PC-3 (cell line): ENCODE measurements at regions not wholly inside any gene's neighbourhood (a gene's known extent, or its start where the extent isn't known, plus 50 kb on each side); places are given as distances from the start of the nearest gene placed in this dataset.

ENCODE experiments used
- ATAC-seq: fragments of 200-7000 bp; cut with Tn5 transposase; 2 replicates; pipeline ENCODE4 v1.9.1; 2020; ENCODE audit warnings: mild to moderate bottlenecking, moderate library complexity
- BruUV-seq: library from RNA; stranded (reverse); fragments of 400-500 nt; replicated peaks from 2 replicates; lab custom pipeline; 2021; lab: Mats Ljungman, UMichigan
- CTCF ChIA-PET: fragments of 300-600 bp; sonication (Branson Sonifier 250); formaldehyde crosslinking; loops from one replicate; lab custom pipeline; 2022; ENCODE audit warnings: antibody characterized with exemption; lab: Charles Lee
- POLR2A ChIA-PET: fragments of 300-600 bp; sonication (Branson Sonifier 250); formaldehyde crosslinking; loops from one replicate; lab custom pipeline; 2022; ENCODE audit warnings: antibody characterized with exemption; ENCODE audit not compliant: unreplicated experiment; lab: Charles Lee
- DNase-seq: peaks from one replicate; pipeline ENCODE4 v3.0.0-alpha.2; 2015
- H2AFZ ChIP-seq: fragments of 300-600 bp; sonication (generic); 2 replicates; pipeline ENCODE4 v1.6.0; 2016; ENCODE audit warnings: antibody characterized with exemption, low read length
- H3F3A ChIP-seq: fragments of 300-600 bp; sonication (generic); one replicate; pipeline ENCODE4 v1.6.0; 2017; ENCODE audit warnings: antibody characterized with exemption, low read length, control low read depth, mild to moderate bottlenecking; ENCODE audit not compliant: unreplicated experiment
- H3K27ac ChIP-seq: fragments of 300-600 bp; sonication (generic); 2 replicates; pipeline ENCODE4 v1.5.1; 2016; ENCODE audit warnings: mild to moderate bottlenecking, low read length
- H3K27me3 ChIP-seq: fragments of 300-600 bp; sonication (generic); 2 replicates; pipeline ENCODE4 v1.6.1; 2016; ENCODE audit warnings: low read length, mixed read lengths
- H3K36me3 ChIP-seq: fragments of 300-600 bp; sonication (generic); 2 replicates; pipeline ENCODE4 v1.6.1; 2016; ENCODE audit warnings: low read depth, mixed run types, low read length, mixed read lengths
- H3K4me1 ChIP-seq: fragments of 300-600 bp; sonication (generic); 2 replicates; pipeline ENCODE4 v1.5.1; 2016; ENCODE audit warnings: low read length; ENCODE audit not compliant: insufficient read depth
- H3K4me2 ChIP-seq: fragments of 300-600 bp; sonication (generic); 2 replicates; pipeline ENCODE4 v1.6.0; 2016; ENCODE audit warnings: low read length
- H3K4me3 ChIP-seq: fragments of 300-600 bp; sonication (generic); 2 replicates; pipeline ENCODE4 v1.5.1; 2016; ENCODE audit warnings: mild to moderate bottlenecking, low read length, mixed read lengths
- H3K79me2 ChIP-seq: fragments of 300-600 bp; sonication (generic); 2 replicates; pipeline ENCODE4 v1.6.1; 2017; ENCODE audit warnings: low read length, mixed read lengths
- H3K9ac ChIP-seq: fragments of 300-600 bp; sonication (generic); 2 replicates; pipeline ENCODE4 v1.6.0; 2016; ENCODE audit warnings: mild to moderate bottlenecking, low read length
- H3K9me2 ChIP-seq: fragments of 300-600 bp; sonication (generic); replicated peaks from 2 replicates; pipeline ENCODE4 v1.6.1; 2016; ENCODE audit warnings: mixed run types, low read length, mixed read lengths
- H3K9me3 ChIP-seq: fragments of 300-600 bp; sonication (generic); 2 replicates; pipeline ENCODE4 v1.6.1; 2016; ENCODE audit warnings: low read length, mixed read lengths
- H4K20me1 ChIP-seq: fragments of 300-600 bp; sonication (generic); 2 replicates; pipeline ENCODE4 v1.6.1; 2016; ENCODE audit warnings: low read length, mixed read lengths
- EZH2 ChIP-seq: fragments of 300-600 bp; sonication (generic); IDR thresholded peaks from one replicate; pipeline ENCODE4 v1.6.1; 2017; ENCODE audit warnings: antibody characterized with exemption, mild to moderate bottlenecking, low read length; ENCODE audit not compliant: unreplicated experiment
- EZH2phosphoT487 ChIP-seq: fragments of 300-600 bp; sonication (generic); IDR thresholded peaks from 2 replicates; pipeline ENCODE4 v1.6.1; 2018; ENCODE audit warnings: mild to moderate bottlenecking, antibody characterized with exemption, low read length, borderline replicate concordance
- intact Hi-C: fragments of 100-400 bp; cut with micrococcal nuclease; formaldehyde crosslinking; loops from 2 replicates; pipeline ENCODE4 v1.9.0; 2023
- TF ChIP-seq, protein P1 (sequence below): fragments of 300-600 bp; sonication (generic); conservative IDR thresholded peaks from 2 replicates; pipeline ENCODE4 v1.5.1; 2017; ENCODE audit warnings: antibody characterized with exemption, low read depth, mild to moderate bottlenecking, low read length

DNA sequence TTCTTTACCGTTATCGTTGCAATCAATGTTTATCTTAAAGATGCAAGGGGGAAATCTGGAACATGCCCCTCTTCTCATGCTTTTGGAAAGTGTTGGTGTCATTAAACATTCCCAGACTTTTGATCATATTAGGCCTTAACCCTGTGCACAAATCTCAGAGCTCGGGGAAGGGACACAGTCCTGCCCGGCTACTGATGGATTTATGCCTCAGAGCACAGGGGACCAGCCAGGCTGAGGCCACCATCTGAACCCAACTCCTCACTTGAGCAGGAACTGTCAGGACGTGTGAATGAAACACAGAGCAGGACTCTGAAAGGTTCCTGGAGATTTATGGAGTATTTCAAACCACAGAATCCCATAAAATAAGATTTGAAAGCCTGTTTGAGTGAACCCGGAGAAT lies 132.0 kb upstream of the CXCL12 start:
- intact Hi-C loops = no loop called here
- Histone ChIP-seq H3K9me3 (no peaks in the 10 kb centered on the region), H2AFZ (no peak overlapping the region), H4K20me1 (no peaks in the 10 kb centered on the region), H3K9ac (no peak overlapping the region), H3K27ac (no peak overlapping the region), H3K9me2 (no peaks in the 10 kb centered on the region), H3K27me3 (0 out of 2 replicates have a peak, but pooled peaks cover 9% of the 10 kb centered on the region), H3K4me3 (no peak overlapping the region), H3K79me2 (no peaks in the 10 kb centered on the region), H3F3A (no peaks in the 10 kb centered on the region), H3K4me2 (no peak overlapping the region), H3K4me1 (no peaks in the 10 kb centered on the region), H3K36me3 (no peaks in the 10 kb centered on the region)
- no peak for TF ChIP-seq EZH2
- no peak for TF ChIP-seq EZH2phosphoT487
- TF ChIP-seq, protein P1, sequence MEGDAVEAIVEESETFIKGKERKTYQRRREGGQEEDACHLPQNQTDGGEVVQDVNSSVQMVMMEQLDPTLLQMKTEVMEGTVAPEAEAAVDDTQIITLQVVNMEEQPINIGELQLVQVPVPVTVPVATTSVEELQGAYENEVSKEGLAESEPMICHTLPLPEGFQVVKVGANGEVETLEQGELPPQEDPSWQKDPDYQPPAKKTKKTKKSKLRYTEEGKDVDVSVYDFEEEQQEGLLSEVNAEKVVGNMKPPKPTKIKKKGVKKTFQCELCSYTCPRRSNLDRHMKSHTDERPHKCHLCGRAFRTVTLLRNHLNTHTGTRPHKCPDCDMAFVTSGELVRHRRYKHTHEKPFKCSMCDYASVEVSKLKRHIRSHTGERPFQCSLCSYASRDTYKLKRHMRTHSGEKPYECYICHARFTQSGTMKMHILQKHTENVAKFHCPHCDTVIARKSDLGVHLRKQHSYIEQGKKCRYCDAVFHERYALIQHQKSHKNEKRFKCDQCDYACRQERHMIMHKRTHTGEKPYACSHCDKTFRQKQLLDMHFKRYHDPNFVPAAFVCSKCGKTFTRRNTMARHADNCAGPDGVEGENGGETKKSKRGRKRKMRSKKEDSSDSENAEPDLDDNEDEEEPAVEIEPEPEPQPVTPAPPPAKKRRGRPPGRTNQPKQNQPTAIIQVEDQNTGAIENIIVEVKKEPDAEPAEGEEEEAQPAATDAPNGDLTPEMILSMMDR = no peak
- POLR2A ChIA-PET = no interaction called here
- no TSS peak for BruUV-seq
- no peak for DNase-seq
- no peak for ATAC-seq
- CTCF ChIA-PET = no interaction called here

DNA sequence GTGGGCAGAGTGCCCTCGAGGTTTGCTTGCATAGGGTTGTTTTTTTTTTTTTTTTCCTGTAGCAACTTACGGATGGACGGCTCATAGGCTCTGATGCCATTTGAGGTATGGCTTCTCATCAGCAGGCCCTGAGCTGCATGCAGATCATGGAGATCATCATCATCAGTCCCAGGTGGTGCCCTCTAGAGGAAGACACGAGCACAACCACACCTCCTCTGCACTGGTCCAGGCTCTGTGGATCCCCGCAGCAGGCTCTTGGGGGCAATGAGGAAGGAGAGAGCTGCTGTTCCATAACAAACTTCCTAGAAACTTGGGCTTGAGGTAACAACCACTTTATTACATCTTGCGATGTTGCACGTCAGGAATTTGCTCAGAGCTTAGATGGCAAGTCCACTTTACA lies 132.7 kb upstream of the CXCL12 start:
- ChIA-PET CTCF (no interaction called here), POLR2A (no interaction called here)
- Histone ChIP-seq H3K9ac (no peak overlapping the region), H3K27ac (no peak overlapping the region), H3K4me3 (no peak overlapping the region), H2AFZ (no peak overlapping the region), H3K9me2 (no peaks in the 10 kb centered on the region), H3K4me1 (no peaks in the 10 kb centered on the region), H3K36me3 (no peaks in the 10 kb centered on the region), H3K9me3 (no peaks in the 10 kb centered on the region), H4K20me1 (no peaks in the 10 kb centered on the region), H3K4me2 (no peak overlapping the region), H3F3A (no peaks in the 10 kb centered on the region), H3K27me3 (0 out of 2 replicates have a peak, but pooled peaks cover 9% of the 10 kb centered on the region), H3K79me2 (no peaks in the 10 kb centered on the region)
- TF ChIP-seq, protein P1 = peak; percentile 58
- no peak for TF ChIP-seq EZH2
- intact Hi-C loops = no loop called here
- no peak for ATAC-seq
- peak; percentile 11 for DNase-seq
- BruUV-seq = no TSS peak

DNA sequence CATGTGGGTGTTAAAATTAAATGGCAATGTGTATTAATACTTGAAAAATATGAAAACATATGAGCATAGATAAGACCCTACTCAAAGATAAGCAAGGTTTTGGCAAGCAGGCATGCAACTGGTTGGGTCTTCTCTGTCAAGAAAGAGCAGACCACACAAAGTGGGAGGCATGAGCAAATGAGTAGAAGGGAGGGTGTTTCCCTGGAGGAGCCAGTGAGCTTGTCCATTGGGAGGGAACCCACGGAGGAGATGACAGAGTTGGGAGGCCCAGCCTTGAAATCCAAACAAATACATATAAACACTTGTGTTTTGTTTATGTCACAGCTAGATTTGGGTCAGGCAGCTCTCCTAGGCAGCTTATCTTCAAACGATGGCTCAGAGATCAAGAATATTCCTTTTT lies 134.5 kb upstream of the CXCL12 start:
- H3K27ac ChIP-seq = no peak overlapping the region
- no peak overlapping the region for H3K4me2 ChIP-seq
- ATAC-seq (no peak), DNase-seq (no peak)
- H3K4me3 ChIP-seq = no peak overlapping the region
- H3K79me2 ChIP-seq = no peaks in the 10 kb centered on the region
- H3K4me1 ChIP-seq = no peaks in the 10 kb centered on the region
- H3F3A ChIP-seq = no peaks in the 10 kb centered on the region
- 0 out of 2 replicates have a peak, but pooled peaks cover 9% of the 10 kb centered on the region for H3K27me3 ChIP-seq
- intact Hi-C loops = no loop called here
- POLR2A ChIA-PET = no interaction called here
- no peaks in the 10 kb centered on the region for H3K36me3 ChIP-seq
- BruUV-seq = no TSS peak
- no peak overlapping the region for H3K9ac ChIP-seq
- no peaks in the 10 kb centered on the region for H4K20me1 ChIP-seq
- TF ChIP-seq EZH2phosphoT487 (no peak), EZH2 (no peak)
- TF ChIP-seq, protein P1 = no peak
- CTCF ChIA-PET = no interaction called here
- H3K9me3 ChIP-seq = no peaks in the 10 kb centered on the region
- H2AFZ ChIP-seq = no peak overlapping the region
- H3K9me2 ChIP-seq = no peaks in the 10 kb centered on the region
